ENCODE measurements at regions not wholly inside any gene's neighbourhood (a gene's known extent, or its start where the extent isn't known, plus 50 kb on each side); places are given as distances from the start of the nearest gene placed in this dataset.
A peak's percentile ranks its signal among the peaks of the same experiment; 100 is the strongest.

DNA sequence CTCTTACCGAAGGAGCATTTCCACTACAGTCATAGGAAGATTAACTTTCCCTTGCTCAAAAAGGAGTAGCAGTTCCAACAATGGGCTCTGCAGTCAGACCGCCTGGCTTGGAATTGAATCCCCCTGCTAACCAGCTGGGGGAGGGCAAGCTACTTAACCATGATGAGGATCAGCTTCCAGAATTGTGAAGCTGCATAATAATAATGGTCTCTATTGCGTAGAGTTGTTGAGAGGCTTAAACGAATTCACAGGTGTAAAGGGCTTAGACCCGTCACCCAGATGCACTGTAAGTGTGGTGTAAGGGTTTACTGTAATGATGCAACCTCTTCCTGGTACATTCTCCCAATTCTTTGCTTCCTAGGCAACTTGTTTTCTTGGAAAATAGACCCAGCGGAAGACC, 185.2 kb upstream of the RGMA start:
- H3K9me3 ChIP-seq (ENCODE audit: control insufficient read depth, low read depth, low read length), result no peaks in the 10 kb centered on the region
- no peak for DNase-seq
- 100% methylated on average over 1 of the region's 6 CpGs for WGBS (ENCODE audit: insufficient coverage, low lambda C conversion rate)
- no peaks in the 10 kb centered on the region for H3K4me1 ChIP-seq (ENCODE audit: control insufficient read depth, insufficient read depth, low read length)
- no peak overlapping the region for H3K27ac ChIP-seq (ENCODE audit: low read length)
- no peak overlapping the region for H3K4me3 ChIP-seq (ENCODE audit: low read length)
- no peaks in the 10 kb centered on the region for H3K27me3 ChIP-seq (ENCODE audit: control insufficient read depth, insufficient read depth, low read length)
- no peaks in the 10 kb centered on the region for H3K36me3 ChIP-seq (ENCODE audit: control insufficient read depth, insufficient read depth, low read length)

DNA sequence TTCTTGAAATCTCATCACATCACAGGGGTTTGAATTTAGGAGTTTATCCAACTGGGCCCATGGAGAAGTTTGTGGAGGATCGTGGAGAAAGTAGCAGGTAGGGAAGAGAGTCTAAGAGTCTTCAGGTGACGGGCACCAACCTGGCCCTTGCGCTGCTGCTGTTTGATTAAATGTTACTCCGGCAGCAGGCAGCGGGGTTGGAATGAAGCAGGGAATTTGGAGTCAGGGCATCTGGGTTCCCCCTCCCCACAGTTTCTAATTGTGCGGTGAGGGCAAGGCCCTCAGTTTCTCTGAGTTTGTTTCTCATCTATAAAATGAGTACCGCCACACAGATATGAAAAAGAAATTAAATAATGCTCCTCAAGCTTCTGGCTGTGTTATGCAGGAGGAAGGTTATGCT, 182.9 kb upstream of the RGMA start:
- H3K36me3 ChIP-seq (ENCODE audit: control insufficient read depth, insufficient read depth, low read length), result no peaks in the 10 kb centered on the region
- no peaks in the 10 kb centered on the region for H3K9me3 ChIP-seq (ENCODE audit: control insufficient read depth, low read depth, low read length)
- no peaks in the 10 kb centered on the region for H3K27me3 ChIP-seq (ENCODE audit: control insufficient read depth, insufficient read depth, low read length)
- no peaks in the 10 kb centered on the region for H3K4me1 ChIP-seq (ENCODE audit: control insufficient read depth, insufficient read depth, low read length)
- H3K4me3 ChIP-seq (ENCODE audit: low read length), result no peak overlapping the region
- 100% methylated on average over 1 of the region's 7 CpGs for WGBS (ENCODE audit: insufficient coverage, low lambda C conversion rate)
- H3K27ac ChIP-seq (ENCODE audit: low read length), result no peak overlapping the region
- no peak for DNase-seq

DNA sequence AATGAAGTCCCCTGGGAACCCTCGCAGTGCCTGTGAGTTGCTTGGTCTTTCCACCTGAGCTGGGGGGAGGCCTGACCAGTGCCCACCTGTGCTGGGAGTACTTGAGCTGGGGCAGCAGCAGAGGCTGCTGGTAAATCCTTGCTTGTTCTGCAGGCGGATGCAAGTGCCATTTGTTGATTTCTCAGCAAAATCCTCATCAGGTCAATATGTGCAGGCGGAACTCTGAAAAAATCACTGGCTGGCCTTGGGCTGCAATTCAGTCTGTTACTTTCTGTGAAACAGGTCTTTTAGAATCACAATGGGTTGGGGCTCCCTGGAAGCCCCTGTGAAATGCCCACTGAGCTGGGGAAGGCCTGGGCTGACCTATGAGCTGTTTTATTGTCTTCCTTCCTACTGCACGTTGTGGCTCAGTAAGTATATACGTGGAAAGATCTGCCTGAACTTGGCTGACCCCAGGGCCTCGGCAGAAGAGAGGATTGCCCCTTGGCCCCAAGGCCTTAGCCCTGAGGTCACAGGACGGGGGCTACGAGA, 182.0 kb upstream of the RGMA start:
- no peaks in the 10 kb centered on the region for H3K27me3 ChIP-seq (ENCODE audit: control insufficient read depth, insufficient read depth, low read length)
- no CpG with 5 or more reads among the region's 8 CpGs for WGBS (ENCODE audit: insufficient coverage, low lambda C conversion rate)

DNA sequence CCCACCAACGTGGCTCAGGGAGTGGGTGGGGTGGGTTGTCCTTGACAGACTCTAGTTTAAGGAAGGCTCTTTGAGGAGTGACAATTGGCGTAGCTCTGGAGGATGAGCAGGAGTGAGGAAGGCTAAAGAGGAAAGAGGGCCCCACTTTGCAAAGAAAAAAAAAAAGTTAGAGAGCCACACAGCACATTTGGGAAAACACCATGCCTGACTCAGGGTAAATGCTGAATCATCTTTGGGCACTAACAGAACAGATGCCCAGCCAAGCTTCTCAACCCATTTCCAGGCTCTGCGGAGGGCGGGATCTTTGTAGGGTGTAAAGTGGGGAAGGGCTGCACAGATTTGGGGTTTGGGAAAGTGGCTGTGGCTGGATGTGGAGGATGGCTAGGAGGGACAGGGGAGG, 179.1 kb upstream of the RGMA start:
- H3K27ac ChIP-seq (ENCODE audit: low read length), result no peak overlapping the region
- no peak overlapping the region for H3K4me3 ChIP-seq (ENCODE audit: low read length)
- no peaks in the 10 kb centered on the region for H3K36me3 ChIP-seq (ENCODE audit: control insufficient read depth, insufficient read depth, low read length)
- no peak for DNase-seq
- H3K4me1 ChIP-seq (ENCODE audit: control insufficient read depth, insufficient read depth, low read length), result no peaks in the 10 kb centered on the region
- no peaks in the 10 kb centered on the region for H3K27me3 ChIP-seq (ENCODE audit: control insufficient read depth, insufficient read depth, low read length)
- 100% methylated on average over 1 of the region's 4 CpGs for WGBS (ENCODE audit: insufficient coverage, low lambda C conversion rate)
- no peaks in the 10 kb centered on the region for H3K9me3 ChIP-seq (ENCODE audit: control insufficient read depth, low read depth, low read length)

More for the DNA sequence above, 182.0 kb upstream of the RGMA start:
- no peaks in the 10 kb centered on the region for H3K9me3 ChIP-seq (ENCODE audit: control insufficient read depth, low read depth, low read length)
- DNase-seq, result peak in 1 of 2 donors; percentile 20
- no peaks in the 10 kb centered on the region for H3K36me3 ChIP-seq (ENCODE audit: control insufficient read depth, insufficient read depth, low read length)
- H3K4me1 ChIP-seq (ENCODE audit: control insufficient read depth, insufficient read depth, low read length), result no peaks in the 10 kb centered on the region
- no peak overlapping the region for H3K4me3 ChIP-seq (ENCODE audit: low read length)
- no peak overlapping the region for H3K27ac ChIP-seq (ENCODE audit: low read length)

DNA sequence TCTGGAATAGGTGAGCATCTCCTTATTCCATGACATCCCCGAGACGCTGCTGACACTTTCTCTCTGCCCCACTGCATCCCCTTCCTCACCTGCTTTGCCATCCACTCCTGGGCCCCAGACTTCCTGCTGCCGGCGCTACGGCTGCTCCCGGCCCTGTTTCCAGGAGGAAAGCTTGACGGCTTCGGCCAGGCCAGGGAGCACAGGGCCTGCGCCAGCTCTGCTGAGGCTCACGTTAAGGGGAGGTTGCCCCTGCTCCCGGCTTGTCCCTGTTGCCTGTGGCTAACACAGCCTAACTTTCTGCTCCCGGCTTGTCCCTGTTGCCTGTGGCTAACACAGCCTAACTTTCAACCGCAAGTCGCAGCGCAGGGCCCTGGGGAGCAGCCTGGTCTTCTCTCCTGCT, 177.3 kb upstream of the RGMA start:
- Histone ChIP-seq H3K36me3 (ENCODE audit: control insufficient read depth, insufficient read depth, low read length) (no peaks in the 10 kb centered on the region), H3K27ac (ENCODE audit: low read length) (no peak overlapping the region), H3K4me3 (ENCODE audit: low read length) (no peak overlapping the region), H3K27me3 (ENCODE audit: control insufficient read depth, insufficient read depth, low read length) (no peaks in the 10 kb centered on the region), H3K9me3 (ENCODE audit: control insufficient read depth, low read depth, low read length) (no peaks in the 10 kb centered on the region), H3K4me1 (ENCODE audit: control insufficient read depth, insufficient read depth, low read length) (no peaks in the 10 kb centered on the region)
- DNase-seq, result no peak
- no CpG with 5 or more reads among the region's 15 CpGs for WGBS (ENCODE audit: insufficient coverage, low lambda C conversion rate)

DNA sequence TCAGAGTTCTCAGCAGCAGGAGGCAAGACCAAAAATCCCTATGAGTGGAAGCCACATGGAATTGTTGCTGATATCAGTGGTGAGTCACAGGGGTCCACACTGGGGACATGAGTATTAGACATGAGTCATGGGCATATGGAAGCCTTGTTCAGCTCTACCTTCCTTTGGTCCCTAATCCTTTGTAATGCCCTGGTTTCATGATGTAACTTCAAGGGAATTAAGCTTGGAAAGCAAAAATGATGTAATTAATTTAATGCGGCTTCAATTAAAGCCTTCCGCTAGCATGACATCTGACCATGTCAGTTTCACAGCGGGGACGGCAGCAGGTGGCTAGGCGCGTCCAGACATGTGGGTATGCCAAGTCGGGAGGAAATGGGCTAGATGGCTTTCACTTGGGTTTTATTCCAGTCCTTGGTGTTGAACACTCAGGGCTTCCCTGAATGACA, 176.1 kb upstream of the RGMA start:
- no peak overlapping the region for H3K27ac ChIP-seq (ENCODE audit: low read length)
- no peak overlapping the region for H3K4me3 ChIP-seq (ENCODE audit: low read length)
- no CpG with 5 or more reads among the region's 7 CpGs for WGBS (ENCODE audit: insufficient coverage, low lambda C conversion rate)
- H3K4me1 ChIP-seq (ENCODE audit: control insufficient read depth, insufficient read depth, low read length), result no peaks in the 10 kb centered on the region
- H3K27me3 ChIP-seq (ENCODE audit: control insufficient read depth, insufficient read depth, low read length), result no peaks in the 10 kb centered on the region
- H3K9me3 ChIP-seq (ENCODE audit: control insufficient read depth, low read depth, low read length), result no peaks in the 10 kb centered on the region
- DNase-seq, result no peak
- H3K36me3 ChIP-seq (ENCODE audit: control insufficient read depth, insufficient read depth, low read length), result no peaks in the 10 kb centered on the region

- H3K4me3 ChIP-seq (ENCODE audit: low read length), result no peak overlapping the region
- no peaks in the 10 kb centered on the region for H3K4me1 ChIP-seq (ENCODE audit: control insufficient read depth, insufficient read depth, low read length)
- WGBS (ENCODE audit: insufficient coverage, low lambda C conversion rate), result no CpG with 5 or more reads among the region's 4 CpGs
- no peaks in the 10 kb centered on the region for H3K27me3 ChIP-seq (ENCODE audit: control insufficient read depth, insufficient read depth, low read length)
- H3K36me3 ChIP-seq (ENCODE audit: control insufficient read depth, insufficient read depth, low read length), result no peaks in the 10 kb centered on the region
- no peak for DNase-seq
- no peak overlapping the region for H3K27ac ChIP-seq (ENCODE audit: low read length)
- H3K9me3 ChIP-seq (ENCODE audit: control insufficient read depth, low read depth, low read length), result no peaks in the 10 kb centered on the region
Observed at GRCh38 chr15:93261845-93262244, 172.8 kb upstream of the RGMA start.

- no CpG with 5 or more reads among the region's 3 CpGs for WGBS (ENCODE audit: insufficient coverage, low lambda C conversion rate)
- Histone ChIP-seq H3K36me3 (ENCODE audit: control insufficient read depth, insufficient read depth, low read length) (no peaks in the 10 kb centered on the region), H3K9me3 (ENCODE audit: control insufficient read depth, low read depth, low read length) (no peaks in the 10 kb centered on the region)
Observed at GRCh38 chr15:93257920-93258319, 168.9 kb upstream of the RGMA start.

DNA sequence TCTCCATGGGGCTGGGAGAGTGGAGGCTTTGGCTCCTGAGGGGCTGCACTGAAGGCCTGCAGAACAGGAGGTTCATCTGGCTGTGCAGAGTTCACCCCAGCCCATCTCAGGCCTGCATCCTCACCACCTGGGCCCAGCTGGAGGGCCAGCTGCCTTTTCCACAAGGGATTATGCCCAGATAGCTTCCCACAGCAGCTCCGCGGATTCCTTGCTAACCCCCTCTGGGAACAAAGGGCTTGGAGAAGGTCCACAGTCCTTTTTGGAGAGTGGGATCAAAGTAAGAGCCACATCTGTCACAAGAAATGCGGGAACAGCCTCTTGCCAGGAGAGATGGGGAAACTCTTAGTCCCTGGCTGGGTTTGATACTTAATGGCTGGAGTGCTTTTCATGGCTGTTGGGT, 164.7 kb upstream of the RGMA start:
- WGBS (ENCODE audit: insufficient coverage, low lambda C conversion rate), result no CpG with 5 or more reads among the region's 3 CpGs
- Histone ChIP-seq H3K27me3 (ENCODE audit: control insufficient read depth, insufficient read depth, low read length) (no peaks in the 10 kb centered on the region), H3K36me3 (ENCODE audit: control insufficient read depth, insufficient read depth, low read length) (no peaks in the 10 kb centered on the region), H3K9me3 (ENCODE audit: control insufficient read depth, low read depth, low read length) (no peaks in the 10 kb centered on the region), H3K4me3 (ENCODE audit: low read length) (no peak overlapping the region), H3K27ac (ENCODE audit: low read length) (no peak overlapping the region), H3K4me1 (ENCODE audit: control insufficient read depth, insufficient read depth, low read length) (no peaks in the 10 kb centered on the region)
- DNase-seq, result no peak

More at GRCh38 chr15:93257920-93258319, 168.9 kb upstream of the RGMA start:
- Histone ChIP-seq H3K27ac (ENCODE audit: low read length) (no peak overlapping the region), H3K4me1 (ENCODE audit: control insufficient read depth, insufficient read depth, low read length) (no peaks in the 10 kb centered on the region), H3K27me3 (ENCODE audit: control insufficient read depth, insufficient read depth, low read length) (no peaks in the 10 kb centered on the region), H3K4me3 (ENCODE audit: low read length) (no peak overlapping the region)
- DNase-seq, result no peak

DNA sequence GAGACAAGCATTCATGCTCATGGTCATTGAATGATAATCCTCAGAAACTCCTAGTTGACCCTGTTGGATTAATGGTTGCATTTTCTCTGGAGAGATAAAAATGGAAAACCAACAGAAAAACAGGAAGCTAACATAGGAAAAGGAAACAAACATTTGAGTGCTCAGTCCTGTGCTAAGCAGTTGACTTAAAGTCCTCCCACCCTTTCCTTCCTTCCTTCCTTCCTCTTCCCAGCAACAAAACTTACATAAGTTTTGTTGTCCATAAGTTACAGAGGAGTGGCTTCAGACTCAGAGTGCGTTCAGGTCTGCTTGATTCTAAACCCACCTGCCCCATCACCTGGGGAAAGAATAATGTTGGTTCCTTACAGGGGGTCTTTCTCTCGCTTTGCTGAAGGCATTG, 163.8 kb upstream of the RGMA start:
- Histone ChIP-seq H3K27ac (ENCODE audit: low read length) (no peak overlapping the region), H3K27me3 (ENCODE audit: control insufficient read depth, insufficient read depth, low read length) (no peaks in the 10 kb centered on the region), H3K4me3 (ENCODE audit: low read length) (no peak overlapping the region), H3K4me1 (ENCODE audit: control insufficient read depth, insufficient read depth, low read length) (no peaks in the 10 kb centered on the region), H3K9me3 (ENCODE audit: control insufficient read depth, low read depth, low read length) (no peaks in the 10 kb centered on the region), H3K36me3 (ENCODE audit: control insufficient read depth, insufficient read depth, low read length) (no peaks in the 10 kb centered on the region)
- DNase-seq, result no peak
- WGBS (ENCODE audit: insufficient coverage, low lambda C conversion rate), result no CpG with 5 or more reads among the region's 2 CpGs

DNA sequence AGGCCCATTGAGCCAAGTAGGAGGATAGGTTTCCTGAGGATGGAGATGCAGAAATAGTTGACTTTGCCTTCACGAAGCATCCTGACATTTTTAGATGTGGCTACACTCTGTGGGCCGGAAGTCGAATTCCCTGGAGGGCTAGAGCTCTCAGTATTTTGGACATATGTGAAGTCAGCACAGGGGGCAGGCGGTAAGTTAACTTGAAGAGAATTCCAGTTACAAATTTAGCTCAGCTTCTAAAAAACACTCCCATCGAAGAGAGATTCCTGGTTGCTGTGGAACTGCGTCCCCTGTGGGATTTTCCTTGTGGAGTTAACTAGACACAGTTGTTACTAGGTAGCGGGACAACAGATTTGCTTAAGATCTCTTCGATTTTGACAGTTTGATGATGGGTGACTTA, 161.9 kb upstream of the RGMA start:
- DNase-seq, result no peak
- no peak overlapping the region for H3K27ac ChIP-seq (ENCODE audit: low read length)
- H3K9me3 ChIP-seq (ENCODE audit: control insufficient read depth, low read depth, low read length), result no peaks in the 10 kb centered on the region
- H3K27me3 ChIP-seq (ENCODE audit: control insufficient read depth, insufficient read depth, low read length), result no peaks in the 10 kb centered on the region
- H3K4me3 ChIP-seq (ENCODE audit: low read length), result no peak overlapping the region
- 90% methylated on average over 2 of the region's 8 CpGs for WGBS (ENCODE audit: insufficient coverage, low lambda C conversion rate)
- H3K4me1 ChIP-seq (ENCODE audit: control insufficient read depth, insufficient read depth, low read length), result no peaks in the 10 kb centered on the region
- H3K36me3 ChIP-seq (ENCODE audit: control insufficient read depth, insufficient read depth, low read length), result no peaks in the 10 kb centered on the region
